Spleen (tissue), 11 donors: ENCODE measurements at regions not wholly inside any gene's neighbourhood (a gene's known extent, or its start where the extent isn't known, plus 50 kb on each side); places are given as distances from the start of the nearest gene placed in this dataset.

Source experiments
- DNase-seq: peaks from one replicate; pipeline ENCODE4 v3.0.0-alpha.2; 2020
- H3K27ac ChIP-seq, 8 donors: fragments of 200-600 bp; sonication (generic) in 7 of 8; 1 replicate in 4 of 8; 2 replicates in 4 of 8; pipeline versions ENCODE4 v1.5.0 to v1.8.0; 2016 to 2021; ENCODE audit warnings: inconsistent platforms in 4 of 8, mild to moderate bottlenecking in 4 of 8, moderate library complexity in 1 of 8
- H3K27me3 ChIP-seq, 7 donors: fragments of 200-600 bp; sonication (generic) in 6 of 7; replicated peaks in 1 of 7; 1 replicate in 4 of 7; 2 replicates in 3 of 7; pipeline versions ENCODE4 v1.5.0 to v1.8.0; 2016 to 2021; ENCODE audit warnings: inconsistent platforms in 3 of 7, mild to moderate bottlenecking in 1 of 7
- H3K36me3 ChIP-seq, 6 donors: fragments of 200-600 bp; sonication (generic) in 5 of 6; 1 replicate in 4 of 6; 2 replicates in 2 of 6; pipeline versions ENCODE4 v1.5.0 to v1.8.0; 2016 to 2021; ENCODE audit warnings: inconsistent platforms in 2 of 6
- H3K4me1 ChIP-seq, 6 donors: fragments of 200-600 bp; sonication (generic) in 5 of 6; 1 replicate in 3 of 6; 2 replicates in 3 of 6; pipeline versions ENCODE4 v1.5.0 to v1.8.0; 2016 to 2021; ENCODE audit warnings: inconsistent platforms in 3 of 6
- H3K4me3 ChIP-seq, 8 donors: fragments of 200-600 bp; sonication (generic) in 7 of 8; 1 replicate in 4 of 8; 2 replicates in 4 of 8; pipeline versions ENCODE4 v1.5.0 to v1.8.0; 2016 to 2021; ENCODE audit warnings: inconsistent platforms in 4 of 8, mild to moderate bottlenecking in 4 of 8, moderate library complexity in 2 of 8
- H3K9me3 ChIP-seq, 8 donors: fragments of 200-600 bp; sonication (generic) in 7 of 8; 1 replicate in 4 of 8; 2 replicates in 4 of 8; pipeline versions ENCODE4 v1.5.0 to v1.8.0; 2016 to 2021; ENCODE audit warnings: inconsistent platforms in 4 of 8
- POLR2A ChIP-seq, 3 donors: fragments of 450-650 bp; IDR thresholded peaks; one replicate each; pipeline ENCODE4 v1.5.1; 2017; ENCODE audit warnings: antibody characterized with exemption in 3 of 3, mild to moderate bottlenecking in 1 of 3
- POLR2AphosphoS5 ChIP-seq, 3 donors: sonication (generic); formaldehyde crosslinking; IDR thresholded peaks; one replicate each; pipeline ENCODE4 v1.5.1; 2017; ENCODE audit warnings: antibody characterized with exemption in 3 of 3
- WGBS, 5 donors: extraction: QIAGEN DNeasy Blood & Tissue Kit in 3 of 5; methylation state at CpG; one replicate each; pipeline versions ENCODE4 v1.1.5 to v1.1.7; 2013 to 2018; 5-methylcytosine and 5-hydroxymethylcytosine counted together
- intact Hi-C: fragments of 100-400 bp; cut with DNase I; formaldehyde crosslinking; loops from one replicate; pipeline ENCODE4 v1.15.0; 2023; ENCODE audit warnings: low total_unique reads
- TF ChIP-seq, protein P1 (sequence below), 11 experiments: fragments of 200-600 bp in 7 of 11; fragments of 450-650 bp in 4 of 11; sonication (generic) in 4 of 11; IDR thresholded peaks in 8 of 11; conservative IDR thresholded peaks in 3 of 11; 1 replicate in 7 of 11; 2 replicates in 4 of 11; pipeline versions ENCODE4 v1.4.0 to v1.8.0; 2016 to 2021; ENCODE audit warnings: antibody characterized with exemption in 11 of 11, inconsistent platforms in 4 of 11, mild to moderate bottlenecking in 1 of 11
- donor health status: healthy with polysubstance abuse.
- donor health status: DM: no; HTN: no; CAD: no; lungs with moderate emphysema.
- donor health status: DM: no; HTN: no; CAD: no.
- donor health status: Bipolar disorder and iron deficiency.
- donor health status: healthy.
- donor health status: DM: no; HTN: no; CAD: no.
- donor health status: DM: yes; HTN: yes; CAD: no.

DNA sequence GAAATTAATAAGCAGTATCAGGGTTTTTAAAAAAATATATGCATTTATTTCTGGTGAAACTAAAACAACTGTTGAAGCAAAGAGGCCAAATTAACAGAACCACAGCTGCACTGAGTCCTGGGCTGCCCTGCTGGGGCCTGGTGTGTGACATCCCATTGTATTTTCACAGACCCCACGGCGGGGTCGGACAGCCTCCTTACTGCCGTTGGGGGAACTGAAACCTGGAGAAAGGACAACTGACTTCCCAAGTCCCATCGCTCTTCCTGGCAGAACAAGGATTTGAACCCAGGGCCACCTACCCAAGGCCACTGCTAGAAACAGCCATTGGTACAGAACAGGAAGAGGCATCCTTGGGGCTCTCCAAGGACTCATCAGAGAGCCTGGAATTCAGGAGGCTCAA lies 114.8 kb upstream of the SFSWAP start:
- H3K4me1 ChIP-seq: peaks cover 0 to 12% (median 7%) of the 10 kb centered on the region in 6 donors
- TF ChIP-seq POLR2AphosphoS5 (IDR thresholded peaks at IDR 0.05): no peak
- DNase-seq: no peak
- no peak overlapping the region for H3K4me3 ChIP-seq
- no peaks in the 10 kb centered on the region for H3K36me3 ChIP-seq
- no peak overlapping the region for H3K27ac ChIP-seq
- 84 to 93% (median 88%) methylated on average over 5 of the region's 5 CpGs for WGBS, 5 donors
- H3K27me3 ChIP-seq: peaks cover 0 to 10% (median 0%) of the 10 kb centered on the region in 7 donors
- no peaks in the 10 kb centered on the region for H3K9me3 ChIP-seq
- intact Hi-C loops: no loop called here

DNA sequence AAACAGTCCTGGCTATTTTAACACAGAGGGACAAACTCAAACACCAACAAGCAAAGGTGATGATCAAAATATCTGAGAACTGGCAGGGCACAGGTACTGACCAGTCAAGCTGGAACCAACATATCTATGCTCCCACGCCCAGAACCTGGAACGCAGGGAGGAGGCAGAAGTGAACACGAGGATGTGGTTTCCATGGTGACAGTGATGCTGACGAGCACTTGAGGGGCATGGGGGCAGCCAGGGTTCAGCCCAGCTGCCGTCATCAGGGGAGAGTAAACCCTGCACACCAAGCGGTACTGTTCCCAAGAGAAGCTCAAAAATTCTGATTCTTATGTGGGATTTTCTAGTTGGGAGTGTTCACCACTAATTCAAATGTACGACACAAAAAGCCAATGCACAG lies 113.6 kb upstream of the SFSWAP start:
- H3K4me3 ChIP-seq: no peak overlapping the region
- intact Hi-C loops: no loop called here
- no peak for DNase-seq
- H3K27me3 ChIP-seq: peaks cover 0 to 6% (median 0%) of the 10 kb centered on the region in 7 donors
- 70 to 78% (median 75%) methylated on average over 4 to 7 of the region's 7 CpGs for WGBS, 5 donors
- H3K4me1 ChIP-seq: peaks cover 0 to 12% (median 7%) of the 10 kb centered on the region in 6 donors
- TF ChIP-seq POLR2AphosphoS5 (IDR thresholded peaks at IDR 0.05): no peak
- TF ChIP-seq POLR2A (IDR thresholded peaks at IDR 0.05): no peak
- TF ChIP-seq, protein P1, sequence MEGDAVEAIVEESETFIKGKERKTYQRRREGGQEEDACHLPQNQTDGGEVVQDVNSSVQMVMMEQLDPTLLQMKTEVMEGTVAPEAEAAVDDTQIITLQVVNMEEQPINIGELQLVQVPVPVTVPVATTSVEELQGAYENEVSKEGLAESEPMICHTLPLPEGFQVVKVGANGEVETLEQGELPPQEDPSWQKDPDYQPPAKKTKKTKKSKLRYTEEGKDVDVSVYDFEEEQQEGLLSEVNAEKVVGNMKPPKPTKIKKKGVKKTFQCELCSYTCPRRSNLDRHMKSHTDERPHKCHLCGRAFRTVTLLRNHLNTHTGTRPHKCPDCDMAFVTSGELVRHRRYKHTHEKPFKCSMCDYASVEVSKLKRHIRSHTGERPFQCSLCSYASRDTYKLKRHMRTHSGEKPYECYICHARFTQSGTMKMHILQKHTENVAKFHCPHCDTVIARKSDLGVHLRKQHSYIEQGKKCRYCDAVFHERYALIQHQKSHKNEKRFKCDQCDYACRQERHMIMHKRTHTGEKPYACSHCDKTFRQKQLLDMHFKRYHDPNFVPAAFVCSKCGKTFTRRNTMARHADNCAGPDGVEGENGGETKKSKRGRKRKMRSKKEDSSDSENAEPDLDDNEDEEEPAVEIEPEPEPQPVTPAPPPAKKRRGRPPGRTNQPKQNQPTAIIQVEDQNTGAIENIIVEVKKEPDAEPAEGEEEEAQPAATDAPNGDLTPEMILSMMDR (IDR thresholded peaks at IDR 0.05 in 8 of 11, conservative IDR thresholded peaks at IDR 0.05 in 3 of 11): no peak
- no peaks in the 10 kb centered on the region for H3K9me3 ChIP-seq
- no peaks in the 10 kb centered on the region for H3K36me3 ChIP-seq
- H3K27ac ChIP-seq: no peak overlapping the region

DNA sequence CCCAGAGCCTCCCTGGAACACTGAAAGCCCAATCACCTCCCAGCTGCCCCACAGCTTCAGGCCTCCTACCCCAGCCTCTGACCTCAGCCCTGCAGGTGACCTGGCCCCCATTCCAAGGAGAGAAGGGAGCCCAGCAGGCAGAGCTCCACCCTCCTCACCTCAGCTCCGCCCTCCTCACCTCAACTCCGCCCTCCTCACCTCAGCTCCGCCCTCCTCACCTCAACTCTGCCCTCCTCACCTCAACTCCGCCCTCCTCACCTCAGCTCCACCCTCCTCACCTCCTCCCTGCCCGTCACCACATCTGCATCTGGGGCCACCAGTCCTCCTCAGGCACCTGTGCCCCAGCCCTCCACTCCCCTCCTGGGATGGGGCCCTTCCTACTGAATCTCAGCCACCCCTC lies 112.2 kb upstream of the SFSWAP start:
- intact Hi-C loops: no loop called here
- Histone ChIP-seq H3K27ac (no peak overlapping the region), H3K4me3 (no peak overlapping the region), H3K4me1 (peaks cover 0 to 9% (median 4%) of the 10 kb centered on the region in 6 donors), H3K9me3 (no peaks in the 10 kb centered on the region), H3K36me3 (no peaks in the 10 kb centered on the region), H3K27me3 (peaks cover 0 to 12% (median 0%) of the 10 kb centered on the region in 7 donors)
- TF ChIP-seq POLR2AphosphoS5 (IDR thresholded peaks at IDR 0.05) (no peak), POLR2A (IDR thresholded peaks at IDR 0.05) (no peak)
- TF ChIP-seq, protein P1 (IDR thresholded peaks at IDR 0.05 in 8 of 11, conservative IDR thresholded peaks at IDR 0.05 in 3 of 11): no peak
- WGBS, 5 donors: 73 to 89% (median 81%) methylated on average over 3 to 5 of the region's 5 CpGs
- DNase-seq: no peak

DNA sequence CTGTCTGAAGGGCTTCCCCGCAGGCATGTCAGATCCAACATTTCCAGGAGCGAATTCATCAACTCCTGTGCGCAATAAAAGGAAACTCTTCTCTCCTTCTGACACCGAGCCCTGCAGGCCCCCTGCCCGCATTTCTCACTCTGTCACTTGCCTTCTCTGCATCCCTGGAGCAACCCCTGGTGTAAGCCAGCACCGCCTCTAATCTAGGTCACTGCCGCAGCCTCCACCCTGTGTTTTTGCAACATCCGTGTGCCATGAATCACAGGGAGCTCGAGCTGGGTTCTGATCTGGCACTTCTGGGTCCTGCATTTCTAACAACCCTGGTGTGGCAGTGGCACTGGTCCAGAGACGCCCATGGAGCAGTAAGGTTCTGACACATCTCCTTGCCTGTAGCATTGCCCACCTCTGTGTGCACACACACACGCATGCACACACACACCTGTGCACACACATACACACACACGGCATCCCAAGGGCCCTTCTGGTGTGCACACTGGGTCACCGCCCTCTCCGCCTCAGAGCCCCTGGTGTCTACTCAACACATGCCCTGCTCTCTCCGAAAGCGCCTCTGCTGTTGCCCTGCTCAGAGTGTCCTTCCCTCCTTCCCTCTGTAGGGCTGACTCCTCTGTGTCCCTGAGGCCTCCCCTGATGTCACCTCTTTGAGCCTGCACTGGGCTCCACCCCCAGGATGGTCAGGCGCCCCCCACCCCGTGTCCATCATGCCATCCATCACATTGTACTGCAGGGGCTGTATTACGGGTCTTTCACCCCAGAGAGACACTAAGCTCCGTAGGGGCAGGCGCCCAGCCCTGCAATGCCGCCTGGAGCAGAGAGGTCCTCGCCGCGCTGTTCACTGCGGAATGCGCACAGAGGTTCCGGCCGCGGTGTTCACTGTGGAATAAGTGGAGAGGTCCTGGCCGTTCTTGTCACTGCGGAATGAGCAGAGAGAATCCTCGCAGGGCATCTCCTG lies 111.4 kb upstream of the SFSWAP start:
- 90 to 94% (median 92%) methylated on average over 29 to 33 of the region's 33 CpGs for WGBS, 5 donors
- H3K9me3 ChIP-seq: no peaks in the 10 kb centered on the region
- H3K27me3 ChIP-seq: peaks cover 0 to 18% (median 0%) of the 10 kb centered on the region in 7 donors
- intact Hi-C loops: no loop called here
- H3K4me3 ChIP-seq: no peak overlapping the region
- DNase-seq: peak; percentile 70
- TF ChIP-seq, protein P1 (IDR thresholded peaks at IDR 0.05 in 8 of 11, conservative IDR thresholded peaks at IDR 0.05 in 3 of 11): no peak
- TF ChIP-seq POLR2AphosphoS5 (IDR thresholded peaks at IDR 0.05): no peak
- TF ChIP-seq POLR2A (IDR thresholded peaks at IDR 0.05): no peak
- no peaks in the 10 kb centered on the region for H3K36me3 ChIP-seq
- peaks cover 0 to 17% (median 11%) of the 10 kb centered on the region in 6 donors for H3K4me1 ChIP-seq
- no peak overlapping the region for H3K27ac ChIP-seq
